Nephron progenitor cell (in vitro differentiated cells): ENCODE measurements at regions not wholly inside any gene's neighbourhood (a gene's known extent, or its start where the extent isn't known, plus 50 kb on each side); places are given as distances from the start of the nearest gene placed in this dataset.

ENCODE experiments used
- DNase-seq: peaks from one replicate; pipeline ENCODE4 v3.0.0; 2021
- H3K27ac Mint-ChIP-seq: 2 replicates; pipeline ENCODE4 v1.8.0; 2021; ENCODE audit warnings: mild to moderate bottlenecking, moderate library complexity, mixed read lengths
- H3K27me3 Mint-ChIP-seq: 2 replicates; pipeline ENCODE4 v1.8.0; 2021; ENCODE audit warnings: mild to moderate bottlenecking, low read depth, mixed read lengths; ENCODE audit not compliant: poor library complexity
- H3K36me3 Mint-ChIP-seq: 2 replicates; pipeline ENCODE4 v1.8.0; 2021; ENCODE audit warnings: low read depth, mixed read lengths
- H3K4me1 Mint-ChIP-seq: 2 replicates; pipeline ENCODE4 v1.8.0; 2021; ENCODE audit warnings: mixed read lengths
- H3K4me3 Mint-ChIP-seq: 2 replicates; pipeline ENCODE4 v1.8.0; 2021; ENCODE audit warnings: mild to moderate bottlenecking, moderate library complexity, mixed read lengths
- H3K9me3 Mint-ChIP-seq: 2 replicates; pipeline ENCODE4 v1.8.0; 2021; ENCODE audit warnings: mild to moderate bottlenecking, moderate library complexity, mixed read lengths
- CTCF ChIP-seq: fragments of 200-600 bp; sonication (generic); IDR thresholded peaks from 2 replicates; pipeline ENCODE4 v1.5.0; 2021; ENCODE audit warnings: antibody characterized with exemption

- Mint-ChIP-seq H3K27me3 (peaks cover 84% of the 10 kb centered on the region), H3K27ac (no peak overlapping the region), H3K9me3 (no peaks in the 10 kb centered on the region), H3K4me1 (peaks cover 8% of the 10 kb centered on the region), H3K36me3 (no peaks in the 10 kb centered on the region), H3K4me3 (no peak overlapping the region)
- no peak for DNase-seq
- no peak for TF ChIP-seq CTCF
Measured at GRCh38 chr22:27080036-27080578, 422.7 kb downstream of the MIAT start.

GRCh38 chr22:27080863-27081262 is 423.5 kb downstream of the MIAT start:
- Mint-ChIP-seq H3K9me3 (no peaks in the 10 kb centered on the region), H3K4me1 (peaks cover 8% of the 10 kb centered on the region), H3K36me3 (no peaks in the 10 kb centered on the region), H3K27ac (no peak overlapping the region), H3K4me3 (no peak overlapping the region), H3K27me3 (peaks cover 84% of the 10 kb centered on the region)
- TF ChIP-seq CTCF = no peak
- no peak for DNase-seq

GRCh38 chr22:27083610-27084009 is 426.2 kb downstream of the MIAT start:
- Mint-ChIP-seq H3K27me3 (peaks cover 78% of the 10 kb centered on the region), H3K36me3 (no peaks in the 10 kb centered on the region), H3K4me1 (peaks cover 8% of the 10 kb centered on the region), H3K9me3 (no peaks in the 10 kb centered on the region), H3K4me3 (no peak overlapping the region), H3K27ac (no peak overlapping the region)
- no peak for DNase-seq
- no peak for TF ChIP-seq CTCF

GRCh38 chr22:27084130-27084529 is 426.7 kb downstream of the MIAT start:
- Mint-ChIP-seq H3K4me3 (no peak overlapping the region), H3K4me1 (peaks cover 8% of the 10 kb centered on the region), H3K9me3 (no peaks in the 10 kb centered on the region), H3K27me3 (peaks cover 75% of the 10 kb centered on the region), H3K36me3 (no peaks in the 10 kb centered on the region), H3K27ac (no peak overlapping the region)
- no peak for TF ChIP-seq CTCF
- DNase-seq = no peak

- Mint-ChIP-seq H3K27me3 (peaks cover 58% of the 10 kb centered on the region), H3K27ac (no peak overlapping the region), H3K4me3 (no peak overlapping the region), H3K9me3 (no peaks in the 10 kb centered on the region), H3K36me3 (no peaks in the 10 kb centered on the region), H3K4me1 (peaks cover 4% of the 10 kb centered on the region)
- TF ChIP-seq CTCF = no peak
- no peak for DNase-seq
Measured at GRCh38 chr22:27086080-27087044, 429.0 kb downstream of the MIAT start.
